Keratinocyte (primary cell): ENCODE measurements at regions not wholly inside any gene's neighbourhood (a gene's known extent, or its start where the extent isn't known, plus 50 kb on each side); places are given as distances from the start of the nearest gene placed in this dataset.

Experiments used
- EZH2 ChIP-seq: IDR thresholded peaks from one replicate; pipeline ENCODE4 v1.6.1; 2012; ENCODE audit warnings: inconsistent platforms, mild to moderate bottlenecking, low read length, moderate library complexity
- TF ChIP-seq, protein P1 (sequence below), 3 experiments: IDR thresholded peaks in 1 of 3; conservative IDR thresholded peaks in 1 of 3; optimal IDR thresholded peaks in 1 of 3; 2 replicates in 2 of 3; 3 replicates in 1 of 3; pipeline versions ENCODE3 to v1.5.1; 2011; ENCODE audit warnings: low read length in 3 of 3, mild to moderate bottlenecking in 3 of 3, moderate library complexity in 2 of 3, control low read depth in 1 of 3, inconsistent platforms in 1 of 3; ENCODE audit not compliant: insufficient read depth in 2 of 3; ENCODE audit errors: extremely low read depth in 1 of 3

DNA sequence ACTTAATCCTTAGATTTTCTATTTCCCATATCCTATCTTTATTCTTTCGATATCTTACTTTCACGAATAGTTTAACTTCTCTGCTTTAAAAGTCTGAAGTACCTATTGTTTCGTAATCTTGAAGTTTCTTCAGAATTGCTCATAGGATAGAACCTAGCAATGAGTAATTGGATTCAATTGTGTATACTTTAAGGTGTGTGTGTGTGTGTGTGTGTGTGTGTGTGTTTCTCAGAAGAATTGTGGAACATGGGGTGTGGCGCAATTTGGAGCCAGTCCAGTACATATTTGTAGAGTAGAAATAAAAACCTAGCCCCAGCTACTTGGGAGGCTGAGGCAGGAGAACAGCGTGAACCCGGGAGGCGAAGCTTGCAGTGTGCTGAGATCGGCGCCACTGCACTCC, 897.6 kb downstream of the BCL11A start:
- TF ChIP-seq, protein P1, sequence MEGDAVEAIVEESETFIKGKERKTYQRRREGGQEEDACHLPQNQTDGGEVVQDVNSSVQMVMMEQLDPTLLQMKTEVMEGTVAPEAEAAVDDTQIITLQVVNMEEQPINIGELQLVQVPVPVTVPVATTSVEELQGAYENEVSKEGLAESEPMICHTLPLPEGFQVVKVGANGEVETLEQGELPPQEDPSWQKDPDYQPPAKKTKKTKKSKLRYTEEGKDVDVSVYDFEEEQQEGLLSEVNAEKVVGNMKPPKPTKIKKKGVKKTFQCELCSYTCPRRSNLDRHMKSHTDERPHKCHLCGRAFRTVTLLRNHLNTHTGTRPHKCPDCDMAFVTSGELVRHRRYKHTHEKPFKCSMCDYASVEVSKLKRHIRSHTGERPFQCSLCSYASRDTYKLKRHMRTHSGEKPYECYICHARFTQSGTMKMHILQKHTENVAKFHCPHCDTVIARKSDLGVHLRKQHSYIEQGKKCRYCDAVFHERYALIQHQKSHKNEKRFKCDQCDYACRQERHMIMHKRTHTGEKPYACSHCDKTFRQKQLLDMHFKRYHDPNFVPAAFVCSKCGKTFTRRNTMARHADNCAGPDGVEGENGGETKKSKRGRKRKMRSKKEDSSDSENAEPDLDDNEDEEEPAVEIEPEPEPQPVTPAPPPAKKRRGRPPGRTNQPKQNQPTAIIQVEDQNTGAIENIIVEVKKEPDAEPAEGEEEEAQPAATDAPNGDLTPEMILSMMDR (optimal IDR thresholded peaks at IDR 0.05 in 1 of 3, IDR thresholded peaks at IDR 0.05 in 1 of 3, conservative IDR thresholded peaks at IDR 0.05 in 1 of 3; ENCODE audit: extremely low read depth in 1 of 3, insufficient read depth in 2 of 3, low read length in 3 of 3): no peak
- TF ChIP-seq EZH2: no peak
